Endothelial cell of umbilical vein (primary cell): ENCODE measurements at regions not wholly inside any gene's neighbourhood (a gene's known extent, or its start where the extent isn't known, plus 50 kb on each side); places are given as distances from the start of the nearest gene placed in this dataset.

ENCODE experiments used
- BruUV-seq: library from RNA; stranded (reverse); fragments of 400-500 nt; replicated peaks from 2 replicates; lab custom pipeline; 2021; lab: Mats Ljungman, UMichigan
- CTCF ChIA-PET: fragments of 300-600, 350-600 bp; sonication (Branson Sonifier 250); formaldehyde crosslinking; loops from one replicate; lab custom pipeline; 2021; ENCODE audit warnings: antibody characterized with exemption, inconsistent platforms; lab: Charles Lee
- POLR2A ChIA-PET: fragments of 300-600, 350-600 bp; sonication (Branson Sonifier 250); formaldehyde crosslinking; loops from one replicate; lab custom pipeline; 2021; ENCODE audit warnings: antibody characterized with exemption, inconsistent platforms; lab: Charles Lee
- DNase-seq: peaks from one replicate; pipeline ENCODE4 v3.0.0-alpha.2; 2011; ENCODE audit warnings: low read depth, low spot score
- FAIRE-seq: peaks from 2 replicates; lab custom pipeline; 2011; peaks lifted over from hg19 to GRCh38; lab: Jason Lieb, UNC
- H2AFZ ChIP-seq: 2 replicates; pipeline ENCODE4 v1.6.0; 2012; ENCODE audit warnings: low read depth, low read length, control low read depth, inconsistent platforms
- H3K27ac ChIP-seq: 2 replicates; pipeline ENCODE4 v1.5.1; 2011; ENCODE audit warnings: low read depth, mild to moderate bottlenecking, control low read depth, low read length, moderate library complexity; ENCODE audit not compliant: insufficient read depth
- H3K27me3 ChIP-seq, 2 experiments: 2 replicates each; pipeline versions ENCODE4 v1.6.0 to v1.6.1; 2011; ENCODE audit warnings: low read length in 2 of 2, mixed read lengths in 1 of 2; ENCODE audit not compliant: control insufficient read depth in 2 of 2, insufficient read depth in 2 of 2
- H3K36me3 ChIP-seq, 2 experiments: 2 replicates in 1 of 2; 3 replicates in 1 of 2; pipeline ENCODE4 v1.5.1; 2011; ENCODE audit warnings: low read length in 2 of 2, mild to moderate bottlenecking in 1 of 2, moderate library complexity in 1 of 2; ENCODE audit not compliant: control insufficient read depth in 2 of 2, insufficient read depth in 2 of 2; ENCODE audit errors: extremely low read depth in 1 of 2
- H3K4me1 ChIP-seq: 3 replicates; pipeline ENCODE4 v1.5.1; 2011; ENCODE audit warnings: mild to moderate bottlenecking, low read length; ENCODE audit not compliant: control insufficient read depth, insufficient read depth; ENCODE audit errors: extremely low read depth
- H3K4me2 ChIP-seq: 2 replicates; pipeline ENCODE4 v1.6.1; 2011; ENCODE audit warnings: low read length, control low read depth, mixed read lengths; ENCODE audit not compliant: insufficient read depth
- H3K4me3 ChIP-seq, 3 experiments: fragments of 200-600 bp in 1 of 3; sonication (generic), shearing (Covaris generic) in 1 of 3; replicated peaks in 1 of 3; 2 replicates each; pipeline ENCODE4 v1.5.1; 2011 to 2016; ENCODE audit warnings: control low read depth in 3 of 3, low read length in 3 of 3, mild to moderate bottlenecking in 2 of 3, inconsistent platforms in 1 of 3, low read depth in 1 of 3, moderate library complexity in 1 of 3; ENCODE audit not compliant: insufficient read depth in 1 of 3
- H3K79me2 ChIP-seq: 2 replicates; pipeline ENCODE4 v1.6.0; 2012; ENCODE audit warnings: low read length, inconsistent platforms; ENCODE audit not compliant: control insufficient read depth, insufficient read depth
- H3K9ac ChIP-seq: replicated peaks from 2 replicates; pipeline ENCODE3; 2011; ENCODE audit warnings: low read length, control low read depth; ENCODE audit not compliant: insufficient read depth; ENCODE audit errors: extremely low read depth
- H3K9me1 ChIP-seq: replicated peaks from 3 replicates; pipeline ENCODE4 v1.6.0; 2011; ENCODE audit warnings: mild to moderate bottlenecking, low read length; ENCODE audit not compliant: control insufficient read depth, insufficient read depth; ENCODE audit errors: extremely low read depth
- H3K9me3 ChIP-seq: replicated peaks from 2 replicates; pipeline ENCODE4 v1.5.1; 2012; ENCODE audit warnings: low read length, inconsistent platforms; ENCODE audit not compliant: control insufficient read depth, insufficient read depth
- H4K20me1 ChIP-seq: replicated peaks from 2 replicates; pipeline ENCODE3; 2011; ENCODE audit warnings: mild to moderate bottlenecking, low read length; ENCODE audit not compliant: control insufficient read depth, insufficient read depth; ENCODE audit errors: extremely low read depth
- CTCF ChIP-seq, 2 donors: IDR thresholded peaks; 1 replicate in 1 of 2; 2 replicates in 1 of 2; pipeline ENCODE4 v1.5.1; 2011; ENCODE audit warnings: low read length in 2 of 2, mild to moderate bottlenecking in 2 of 2, moderate library complexity in 2 of 2, control low read depth in 1 of 2, inconsistent platforms in 1 of 2, low read depth in 1 of 2; ENCODE audit not compliant: insufficient read depth in 1 of 2; ENCODE audit errors: extremely low read depth in 1 of 2
- EZH2 ChIP-seq: IDR thresholded peaks from 2 replicates; pipeline ENCODE4 v1.6.1; 2012; ENCODE audit warnings: borderline replicate concordance, low read depth, mild to moderate bottlenecking, moderate library complexity, low read length, inconsistent platforms; ENCODE audit not compliant: severe bottlenecking
- FOS ChIP-seq: IDR thresholded peaks from 2 replicates; pipeline ENCODE4 v1.6.1; 2011; ENCODE audit warnings: mild to moderate bottlenecking, low read length, moderate library complexity, borderline replicate concordance; ENCODE audit not compliant: insufficient read depth
- GATA2 ChIP-seq: IDR thresholded peaks from 2 replicates; pipeline ENCODE4 v1.7.0; 2011; ENCODE audit warnings: low read depth, mild to moderate bottlenecking, moderate library complexity, mixed read lengths, low read length; ENCODE audit not compliant: insufficient read length, insufficient read depth
- JUN ChIP-seq: IDR thresholded peaks from 2 replicates; pipeline ENCODE4 v1.6.1; 2011; ENCODE audit warnings: borderline replicate concordance, low read depth; ENCODE audit not compliant: insufficient read length, insufficient read depth
- MAX ChIP-seq: IDR thresholded peaks from 2 replicates; pipeline ENCODE4 v1.6.1; 2011; ENCODE audit not compliant: insufficient read depth, insufficient read length
- MYC ChIP-seq: IDR thresholded peaks from one replicate; pipeline ENCODE4 v1.6.1; 2011; ENCODE audit warnings: mild to moderate bottlenecking, low read depth, low read length
- POLR2A ChIP-seq: IDR thresholded peaks from 2 replicates; pipeline ENCODE4 v1.6.1; 2012; ENCODE audit warnings: low read depth, mild to moderate bottlenecking, control low read depth, low read length
- POLR2AphosphoS5 ChIP-seq: IDR thresholded peaks from 2 replicates; pipeline ENCODE4 v1.6.1; 2012; ENCODE audit warnings: low read depth, mild to moderate bottlenecking, control low read depth, low read length, moderate library complexity; ENCODE audit not compliant: insufficient read depth
- dilution Hi-C: fragments of 300-500 bp; cut with MboI; formaldehyde crosslinking; loops from one replicate; pipeline ENCODE4 v1.15.0; 2019; ENCODE audit warnings: low sequenced_read_pairs; ENCODE audit not compliant: extremely low pct_ligation_motif_present
- intact Hi-C: fragments of 100-400 bp; cut with micrococcal nuclease; formaldehyde crosslinking; loops from one replicate; pipeline ENCODE4 v1.10.0; 2022

- Histone ChIP-seq H3K27me3 (no peaks in the 10 kb centered on the region), H3K4me3 (no peak overlapping the region), H3K9ac (no peak overlapping the region), H3K27ac (no peak overlapping the region), H4K20me1 (no peaks in the 10 kb centered on the region), H3K4me2 (no peak overlapping the region), H3K79me2 (no peaks in the 10 kb centered on the region), H3K9me1 (no peaks in the 10 kb centered on the region), H3K9me3 (no peaks in the 10 kb centered on the region), H3K36me3 (no peaks in the 10 kb centered on the region), H3K4me1 (no peaks in the 10 kb centered on the region), H2AFZ (no peak overlapping the region)
- BruUV-seq = no TSS peak
- TF ChIP-seq MAX = no peak
- TF ChIP-seq CTCF (IDR thresholded peaks at IDR 0.05; ENCODE audit: extremely low read depth in 1 of 2, insufficient read depth in 1 of 2, low read depth in 1 of 2, low read length in 2 of 2) = no peak
- TF ChIP-seq EZH2 = no peak
- no peak for TF ChIP-seq POLR2A
- TF ChIP-seq FOS = no peak
- no peak for TF ChIP-seq GATA2
- no peak for TF ChIP-seq JUN
- TF ChIP-seq MYC = no peak
- TF ChIP-seq POLR2AphosphoS5 = no peak
- FAIRE-seq = no peak
- ChIA-PET CTCF (no interaction called here), POLR2A (no interaction called here)
- intact Hi-C loops (no loop called here), dilution Hi-C loops (no loop called here)
- no peak for DNase-seq
These were observed 156.9 kb upstream of the TSHZ3 start for GRCh38 chr19:31506102-31506501.
